Lower leg skin (tissue), 3 donors: ENCODE measurements at regions not wholly inside any gene's neighbourhood (a gene's known extent, or its start where the extent isn't known, plus 50 kb on each side); places are given as distances from the start of the nearest gene placed in this dataset.
"Not testable (repeated sequence)": the region's sequence is repeated elsewhere in the genome, so short reads cannot be mapped to it uniquely, and the experiment has no call there.

Experiments
- POLR2A ChIP-seq, 2 donors: fragments of 450-650 bp; IDR thresholded peaks; one replicate each; pipeline ENCODE4 v1.6.1; 2016 to 2017; ENCODE audit warnings: antibody characterized with exemption in 2 of 2, mild to moderate bottlenecking in 1 of 2, moderate library complexity in 1 of 2
- TF ChIP-seq, protein P1 (sequence below), 3 donors: fragments of 450-650 bp; IDR thresholded peaks; one replicate each; pipeline ENCODE4 v1.5.1; 2016; ENCODE audit warnings: antibody characterized with exemption in 3 of 3, mild to moderate bottlenecking in 3 of 3, moderate library complexity in 2 of 3

- TF ChIP-seq, protein P1, sequence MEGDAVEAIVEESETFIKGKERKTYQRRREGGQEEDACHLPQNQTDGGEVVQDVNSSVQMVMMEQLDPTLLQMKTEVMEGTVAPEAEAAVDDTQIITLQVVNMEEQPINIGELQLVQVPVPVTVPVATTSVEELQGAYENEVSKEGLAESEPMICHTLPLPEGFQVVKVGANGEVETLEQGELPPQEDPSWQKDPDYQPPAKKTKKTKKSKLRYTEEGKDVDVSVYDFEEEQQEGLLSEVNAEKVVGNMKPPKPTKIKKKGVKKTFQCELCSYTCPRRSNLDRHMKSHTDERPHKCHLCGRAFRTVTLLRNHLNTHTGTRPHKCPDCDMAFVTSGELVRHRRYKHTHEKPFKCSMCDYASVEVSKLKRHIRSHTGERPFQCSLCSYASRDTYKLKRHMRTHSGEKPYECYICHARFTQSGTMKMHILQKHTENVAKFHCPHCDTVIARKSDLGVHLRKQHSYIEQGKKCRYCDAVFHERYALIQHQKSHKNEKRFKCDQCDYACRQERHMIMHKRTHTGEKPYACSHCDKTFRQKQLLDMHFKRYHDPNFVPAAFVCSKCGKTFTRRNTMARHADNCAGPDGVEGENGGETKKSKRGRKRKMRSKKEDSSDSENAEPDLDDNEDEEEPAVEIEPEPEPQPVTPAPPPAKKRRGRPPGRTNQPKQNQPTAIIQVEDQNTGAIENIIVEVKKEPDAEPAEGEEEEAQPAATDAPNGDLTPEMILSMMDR (IDR thresholded peaks at IDR 0.05), result not testable (repeated sequence)
- TF ChIP-seq POLR2A (IDR thresholded peaks at IDR 0.05), result not testable (repeated sequence)
Measured at GRCh38 chr7:149623262-149623997, 125.8 kb upstream of the ZNF746 start.
